ENCODE measurements at regions not wholly inside any gene's neighbourhood (a gene's known extent, or its start where the extent isn't known, plus 50 kb on each side); places are given as distances from the start of the nearest gene placed in this dataset.

GRCh38 chr10:106500041-106500924 lies 664.2 kb downstream of the SORCS1 start:
- CTCF ChIA-PET = no interaction called here
- no peak for TF ChIP-seq CTCF (IDR thresholded peaks at IDR 0.05; ENCODE audit: insufficient read depth, low read depth, low read length)

GRCh38 chr10:106499448-106499847 lies 665.1 kb downstream of the SORCS1 start:
- Histone ChIP-seq H3K36me3 (ENCODE audit: control insufficient read depth, insufficient read depth, low read length) (no peaks in the 10 kb centered on the region), H3K4me3 (ENCODE audit: low read depth, low read length) (no peak overlapping the region), H3K27me3 (ENCODE audit: control insufficient read depth, insufficient read depth, low read length) (no peaks in the 10 kb centered on the region)
- DNase-seq (ENCODE audit: low read depth) = no peak
- ChIA-PET POLR2A (no interaction called here), CTCF (no interaction called here)
- no peak for TF ChIP-seq CTCF (IDR thresholded peaks at IDR 0.05; ENCODE audit: insufficient read depth, low read depth, low read length)

More at GRCh38 chr10:106500041-106500924, 664.2 kb downstream of the SORCS1 start:
- Histone ChIP-seq H3K4me3 (ENCODE audit: low read depth, low read length) (no peak overlapping the region), H3K27me3 (ENCODE audit: control insufficient read depth, insufficient read depth, low read length) (no peaks in the 10 kb centered on the region), H3K36me3 (ENCODE audit: control insufficient read depth, insufficient read depth, low read length) (no peaks in the 10 kb centered on the region)
- POLR2A ChIA-PET = no interaction called here
- DNase-seq (ENCODE audit: low read depth) = no peak

GRCh38 chr10:106498675-106499074 lies 665.8 kb downstream of the SORCS1 start:
- no peak for DNase-seq (ENCODE audit: low read depth)
- Histone ChIP-seq H3K36me3 (ENCODE audit: control insufficient read depth, insufficient read depth, low read length) (no peaks in the 10 kb centered on the region), H3K4me3 (ENCODE audit: low read depth, low read length) (no peak overlapping the region), H3K27me3 (ENCODE audit: control insufficient read depth, insufficient read depth, low read length) (no peaks in the 10 kb centered on the region)
- CTCF ChIA-PET = no interaction called here
- no peak for TF ChIP-seq CTCF (IDR thresholded peaks at IDR 0.05; ENCODE audit: insufficient read depth, low read depth, low read length)
- POLR2A ChIA-PET = no interaction called here

- no peak for TF ChIP-seq CTCF (IDR thresholded peaks at IDR 0.05; ENCODE audit: insufficient read depth, low read depth, low read length)
- DNase-seq (ENCODE audit: low read depth) = no peak
- CTCF ChIA-PET = interaction anchor here (1.6 kb wide), 1 partner anchor 12 kb away, joined by 3 read pairs; no protein-coding TSS in a partner anchor
- POLR2A ChIA-PET = no interaction called here
- H3K36me3 ChIP-seq (ENCODE audit: control insufficient read depth, insufficient read depth, low read length) = no peaks in the 10 kb centered on the region
- H3K4me3 ChIP-seq (ENCODE audit: low read depth, low read length) = no peak overlapping the region
- H3K27me3 ChIP-seq (ENCODE audit: control insufficient read depth, insufficient read depth, low read length) = no peaks in the 10 kb centered on the region
These were observed 668.6 kb downstream of the SORCS1 start for GRCh38 chr10:106495931-106496330.

- DNase-seq (ENCODE audit: low read depth) = no peak
- no peaks in the 10 kb centered on the region for H3K27me3 ChIP-seq (ENCODE audit: control insufficient read depth, insufficient read depth, low read length)
- no peak for TF ChIP-seq CTCF (IDR thresholded peaks at IDR 0.05; ENCODE audit: insufficient read depth, low read depth, low read length)
- POLR2A ChIA-PET = no interaction called here
- CTCF ChIA-PET = no interaction called here
- H3K4me3 ChIP-seq (ENCODE audit: low read depth, low read length) = no peak overlapping the region
- no peaks in the 10 kb centered on the region for H3K36me3 ChIP-seq (ENCODE audit: control insufficient read depth, insufficient read depth, low read length)
These were observed 670.8 kb downstream of the SORCS1 start for GRCh38 chr10:106493751-106494150.
